ENCODE measurements at regions not wholly inside any gene's neighbourhood (a gene's known extent, or its start where the extent isn't known, plus 50 kb on each side); places are given as distances from the start of the nearest gene placed in this dataset.
"Not testable (repeated sequence)": the region's sequence is repeated elsewhere in the genome, so short reads cannot be mapped to it uniquely, and the experiment has no call there.

- no peak for DNase-seq
These were observed 110.8 kb upstream of the CD82 start for GRCh38 chr11:44454666-44455065.

DNA sequence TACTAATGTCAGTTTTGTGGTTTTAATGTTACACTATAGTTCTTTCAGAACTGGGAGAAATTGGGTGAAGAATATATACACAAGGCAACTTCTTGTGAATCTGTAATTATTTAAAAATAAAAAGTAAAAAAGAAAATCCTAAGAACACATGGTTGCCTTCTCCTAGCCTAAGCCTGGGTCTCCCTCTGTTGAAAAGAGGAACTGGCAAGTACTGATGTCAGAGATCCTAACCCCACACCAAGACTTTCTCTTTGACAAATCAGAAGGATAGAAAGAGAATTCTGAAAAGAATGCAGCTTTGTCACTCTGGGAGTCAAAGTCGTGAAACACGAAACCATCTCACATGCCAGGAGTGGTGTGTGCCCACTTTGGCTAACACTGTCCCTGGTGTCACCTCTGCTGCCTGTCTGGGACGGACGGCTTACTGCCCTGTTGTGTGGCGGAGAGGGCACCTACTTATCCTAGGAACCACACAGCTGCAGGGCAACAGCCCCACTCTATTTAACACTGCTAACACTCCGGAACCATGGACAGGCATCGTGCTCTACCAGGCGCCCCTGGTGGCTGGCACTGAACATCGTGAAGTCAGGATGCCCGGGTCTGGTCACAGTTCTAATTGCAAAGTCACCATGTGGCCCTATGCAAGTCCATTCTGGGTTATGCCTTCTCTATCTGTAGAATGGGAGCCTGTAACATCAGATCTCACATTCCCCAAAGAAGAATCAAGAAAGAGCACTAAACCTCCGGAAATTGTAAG lies 108.7 kb upstream of the CD82 start:
- DNase-seq = no peak

- no peak for DNase-seq
These were observed 107.6 kb upstream of the CD82 start for GRCh38 chr11:44457862-44458261.

DNA sequence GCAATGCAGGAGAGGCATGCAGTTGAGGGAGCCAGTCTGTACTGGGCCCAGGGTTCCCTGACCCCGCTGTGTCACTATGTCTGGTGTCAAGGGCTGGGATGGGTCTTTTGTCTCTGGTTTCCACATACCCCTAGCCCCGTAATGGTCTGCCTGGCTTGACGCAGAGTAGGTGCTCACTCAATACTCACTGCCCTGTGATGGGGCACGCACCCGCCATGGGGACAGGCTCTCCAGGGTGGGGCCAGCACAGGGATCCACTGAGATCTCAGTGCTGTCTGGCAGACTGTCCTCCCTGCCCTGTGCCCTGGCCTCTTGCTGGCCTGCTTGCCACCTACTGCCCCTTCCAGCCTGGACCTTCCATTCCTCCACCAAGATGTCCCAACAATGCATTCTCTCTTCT lies 101.7 kb upstream of the CD82 start:
- DNase-seq = no peak

- peak; percentile 21 for DNase-seq
These were observed 100.7 kb upstream of the CD82 start for GRCh38 chr11:44464741-44465140.

DNA sequence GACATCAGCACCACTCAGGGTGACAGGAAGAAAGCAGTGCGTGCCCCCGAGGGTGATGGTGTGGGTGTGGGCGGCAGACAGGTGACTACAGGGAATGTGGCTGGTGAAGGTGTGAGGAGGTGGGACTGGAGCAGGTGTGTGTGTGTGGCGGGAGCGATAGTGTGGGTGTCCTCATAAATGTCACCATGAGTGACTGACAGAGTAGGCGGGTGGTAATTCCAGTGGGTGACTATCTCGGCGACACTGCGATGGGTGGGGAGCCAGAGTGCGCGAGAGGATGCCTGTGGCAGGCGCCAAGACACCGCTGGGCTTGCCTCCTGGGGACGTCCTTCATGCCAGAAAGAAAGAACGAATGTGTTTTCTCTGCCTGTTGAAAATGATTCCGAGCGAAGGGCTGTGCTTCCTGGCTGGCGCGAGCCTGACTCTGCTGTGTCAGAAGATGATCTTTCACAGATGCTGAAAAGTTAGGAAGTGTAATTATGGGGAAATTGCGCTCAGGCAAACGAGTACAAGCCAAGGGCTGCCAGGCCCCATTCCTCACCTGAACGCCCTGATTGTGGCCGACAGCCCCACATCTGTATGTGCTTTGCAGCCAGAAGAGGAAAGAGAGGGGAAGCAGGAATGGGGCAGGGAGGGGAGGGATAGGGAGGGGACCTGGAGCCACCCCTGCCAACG lies 98.8 kb upstream of the CD82 start:
- DNase-seq = no peak

- no peak for DNase-seq
These were observed 98.0 kb upstream of the CD82 start for GRCh38 chr11:44467413-44467812.

GRCh38 chr11:44467931-44468330 lies 97.5 kb upstream of the CD82 start:
- no peak for DNase-seq

DNA sequence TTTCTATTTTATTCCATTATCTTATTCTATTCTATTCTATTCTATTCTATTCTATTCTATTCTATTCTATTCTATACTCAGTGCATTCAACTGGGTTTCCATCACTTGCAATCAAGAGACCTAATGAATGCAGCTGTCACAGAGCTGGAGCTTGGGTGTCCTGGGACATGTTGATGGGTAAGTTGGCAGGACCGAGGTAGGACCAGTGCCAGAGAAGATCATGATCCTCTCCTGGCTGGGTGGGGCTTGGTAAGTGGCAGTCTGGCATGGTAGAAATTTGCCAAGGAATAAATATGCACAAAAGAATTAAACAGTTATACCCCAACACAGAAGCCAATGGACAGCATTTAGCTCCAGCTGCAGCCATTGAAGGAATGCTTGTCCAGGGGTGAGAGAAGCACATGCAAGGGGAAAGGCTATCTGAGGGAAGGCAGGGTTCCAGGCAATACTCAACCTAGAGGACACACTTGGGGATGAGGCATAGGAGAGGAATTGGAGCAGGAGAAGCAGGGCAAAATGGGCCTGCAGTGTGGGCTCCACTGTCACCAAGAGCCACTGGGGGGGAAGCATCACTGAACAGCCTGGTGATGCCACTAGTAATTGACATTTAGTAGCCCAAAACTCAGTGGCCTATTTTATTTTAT lies 97.0 kb upstream of the CD82 start:
- DNase-seq = no peak

- DNase-seq = no peak
These were observed 96.1 kb upstream of the CD82 start for GRCh38 chr11:44469412-44469811.

DNA sequence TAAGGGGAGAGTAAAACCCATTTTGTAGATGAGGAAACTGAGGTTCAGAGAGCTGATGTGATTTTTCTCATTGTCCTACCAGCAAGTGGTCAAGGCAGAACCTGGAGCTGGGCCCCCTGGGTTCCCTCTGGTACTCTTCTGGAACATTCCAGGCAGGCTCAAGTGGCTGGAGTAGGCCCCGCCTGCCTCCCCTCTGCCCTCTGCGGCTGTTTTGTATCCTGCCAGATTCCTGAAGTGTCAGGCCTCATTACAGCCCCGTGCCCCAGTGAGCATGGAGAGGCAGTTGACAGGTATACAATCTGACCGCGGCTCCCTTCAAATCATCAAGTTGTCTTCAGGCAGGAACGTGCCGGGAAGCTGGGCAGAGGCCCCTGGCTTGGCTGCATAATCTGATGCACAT lies 94.6 kb upstream of the CD82 start:
- no peak for DNase-seq

DNA sequence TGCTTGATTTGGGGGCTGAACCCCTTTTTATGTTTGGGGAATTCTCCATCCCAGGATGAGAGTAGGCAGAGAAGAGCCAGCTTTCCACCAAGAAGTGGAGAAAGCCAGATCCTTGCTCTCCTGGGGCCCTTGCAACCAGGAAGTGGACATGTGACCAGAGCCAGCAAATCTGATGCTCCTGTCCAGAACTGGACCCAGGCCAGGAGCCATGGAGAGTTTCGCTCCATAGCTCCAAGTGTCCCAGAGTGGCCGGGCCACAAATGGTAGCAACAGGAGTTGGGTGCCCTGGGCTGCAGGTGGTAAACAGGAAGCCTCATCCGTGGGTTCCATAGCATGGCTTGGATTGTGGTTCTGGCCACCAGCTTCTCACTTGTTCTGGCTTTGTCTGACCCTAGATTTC lies 93.9 kb upstream of the CD82 start:
- no peak for DNase-seq

- DNase-seq = no peak
These were observed 92.5 kb upstream of the CD82 start for GRCh38 chr11:44472916-44473315.

- DNase-seq = no peak
These were observed 90.8 kb upstream of the CD82 start for GRCh38 chr11:44474702-44475101.

DNA sequence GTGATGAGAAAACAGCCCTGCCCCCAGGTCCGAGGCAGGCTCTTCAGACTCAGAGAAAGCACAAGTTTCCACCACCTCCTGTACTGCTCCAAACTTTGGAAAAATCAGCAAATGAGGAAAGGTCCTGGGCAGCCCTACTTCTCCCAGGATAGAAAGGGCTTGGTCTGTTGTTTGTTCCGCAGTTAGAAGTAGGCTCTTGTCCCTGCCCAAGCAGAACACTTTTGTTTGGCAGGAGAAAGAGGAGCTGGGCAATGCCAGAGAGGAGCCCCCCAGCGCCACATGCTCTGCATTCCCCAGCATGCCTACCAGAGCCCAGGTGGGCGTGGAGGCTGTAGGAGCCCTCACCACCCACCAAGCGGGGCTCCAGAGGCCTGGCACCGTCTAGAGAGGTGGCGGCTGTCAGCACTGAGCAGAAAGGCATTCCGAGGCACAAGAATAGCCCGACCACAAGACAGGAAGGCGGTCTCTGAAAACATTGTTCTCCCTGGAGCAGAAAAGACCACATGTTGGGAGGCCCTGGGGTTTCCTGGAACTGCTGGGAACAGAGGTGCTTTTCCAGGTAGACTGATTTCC lies 90.3 kb upstream of the CD82 start:
- no peak for DNase-seq

- not testable (repeated sequence) for DNase-seq
These were observed 83.1 kb upstream of the CD82 start for GRCh38 chr11:44482338-44482737.

DNA sequence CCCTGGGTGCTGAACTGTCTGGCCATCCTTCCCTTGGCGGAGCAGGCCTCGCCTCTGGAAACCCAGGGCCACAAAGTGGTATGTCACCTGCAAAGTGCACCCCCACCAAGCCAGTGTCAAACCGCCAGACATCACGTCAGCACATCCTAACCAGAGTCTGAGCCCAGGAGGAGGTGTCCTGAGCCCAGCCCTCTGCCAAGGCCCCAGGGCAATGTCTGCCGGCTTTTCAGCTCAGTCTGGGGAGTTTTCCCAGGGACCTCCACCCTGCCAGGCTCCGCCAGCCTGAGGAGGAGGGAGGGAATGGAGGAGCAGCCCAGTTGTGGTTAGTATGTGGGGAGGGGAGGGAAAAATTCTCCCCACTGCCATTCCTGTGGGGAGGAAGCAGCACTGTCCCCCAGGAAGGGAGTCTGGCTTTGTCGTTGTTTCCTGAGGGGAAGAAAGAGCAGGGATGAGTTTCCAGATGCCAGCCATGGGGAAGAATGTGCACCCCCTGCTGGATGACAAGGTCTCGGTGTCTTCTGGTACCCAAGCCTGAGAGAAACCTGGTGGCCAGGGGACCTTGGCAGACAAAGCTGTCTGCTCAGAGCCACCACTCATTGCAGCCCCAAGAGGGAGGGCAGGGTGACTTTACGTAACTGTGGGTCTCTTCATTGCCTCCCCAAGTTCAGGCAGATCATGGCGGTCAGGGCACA lies 81.4 kb upstream of the CD82 start:
- peak; percentile 3 for DNase-seq

DNA sequence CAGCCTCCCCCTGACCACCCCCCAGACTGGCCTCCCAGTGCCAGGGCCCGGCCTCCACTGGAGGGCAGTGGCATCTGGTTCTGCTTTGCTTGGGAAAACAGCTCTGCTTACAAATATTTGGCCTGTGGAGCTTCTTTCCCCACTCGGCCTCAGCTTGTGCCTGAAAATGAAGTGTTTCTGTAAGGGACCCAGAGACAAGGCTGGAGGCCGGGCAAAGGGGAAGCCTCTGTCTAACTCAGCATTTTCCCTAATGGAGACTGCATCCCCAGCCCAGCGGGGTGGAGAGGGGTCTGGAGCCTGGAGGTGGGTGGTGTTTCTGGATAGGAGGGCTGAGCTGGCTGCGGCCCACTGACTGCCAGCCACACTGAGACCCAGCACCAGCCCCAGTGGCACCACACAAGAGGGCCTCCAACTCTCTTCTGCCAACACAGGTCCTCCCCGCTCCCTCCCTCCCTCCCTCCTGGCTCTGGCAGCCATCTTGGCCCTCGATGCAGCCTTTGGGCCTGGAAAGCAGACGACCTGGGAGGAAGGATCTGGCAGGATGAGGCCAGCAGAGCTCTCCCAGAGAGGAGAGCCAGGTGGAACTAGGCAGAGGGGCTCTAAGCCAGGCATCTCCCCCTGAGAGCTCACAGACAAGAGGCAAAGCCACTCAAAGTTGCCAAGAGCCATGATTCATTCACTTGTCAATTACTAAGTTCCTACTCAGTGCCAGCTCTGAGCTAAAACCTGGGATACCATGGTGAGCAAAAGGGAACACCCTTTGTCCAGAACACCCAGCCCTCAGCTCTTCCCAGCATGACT lies 77.1 kb upstream of the CD82 start:
- DNase-seq = no peak

DNA sequence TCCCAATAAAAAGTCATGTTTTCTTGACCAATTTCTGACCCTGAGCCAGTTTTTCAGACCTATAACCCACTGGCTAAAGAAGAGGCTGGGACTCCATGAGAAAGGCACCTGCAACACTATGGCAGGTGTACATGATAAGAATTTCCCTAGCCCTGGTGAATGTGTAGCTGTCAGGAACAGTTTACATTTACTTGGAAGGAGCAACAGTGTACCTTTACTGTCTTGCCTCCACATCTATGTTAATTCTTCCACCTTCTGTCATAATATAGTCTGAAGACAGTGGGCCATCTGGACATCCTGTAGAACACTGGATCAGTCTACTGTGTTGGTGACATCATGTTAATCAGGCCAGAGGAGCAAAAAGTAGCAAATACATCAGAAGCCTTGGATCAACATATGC lies 72.1 kb upstream of the CD82 start:
- no peak for DNase-seq

- no peak for DNase-seq
These were observed 71.5 kb upstream of the CD82 start for GRCh38 chr11:44493930-44494329.

GRCh38 chr11:44494785-44495184 lies 70.7 kb upstream of the CD82 start:
- no peak for DNase-seq

- DNase-seq = no peak
These were observed 69.1 kb upstream of the CD82 start for GRCh38 chr11:44496391-44496790.
